ENCODE measurements at regions not wholly inside any gene's neighbourhood (a gene's known extent, or its start where the extent isn't known, plus 50 kb on each side); places are given as distances from the start of the nearest gene placed in this dataset.

DNA sequence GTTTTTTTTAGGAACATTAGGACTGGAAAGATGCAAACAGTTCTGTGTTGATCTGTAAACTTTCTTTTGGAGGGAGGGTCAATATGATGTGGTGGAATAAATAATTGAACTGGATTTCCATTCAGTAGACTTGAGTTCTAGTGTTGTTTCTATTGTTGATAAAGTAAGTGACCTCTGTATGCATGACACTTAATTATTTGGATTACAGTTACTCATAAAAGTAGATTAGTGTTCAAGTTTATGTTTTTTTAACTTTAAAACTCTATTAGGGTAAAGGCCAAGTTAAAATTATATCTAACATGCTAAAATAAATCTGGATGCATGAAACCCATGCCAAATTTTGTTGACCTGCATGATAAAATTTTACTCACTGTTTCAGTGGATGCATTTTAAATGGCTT lies 85.4 kb upstream of the NR3C2 start:
- Histone ChIP-seq H3K23ac (ENCODE audit: insufficient read length) (no peak overlapping the region), H3K4ac (replicated peaks; ENCODE audit: insufficient read length, low read depth, low read length) (no peak overlapping the region), H3K36me3 (ENCODE audit: control insufficient read depth in 2 of 4, insufficient read depth in 4 of 4, low read length in 3 of 4) (no peaks in the 10 kb centered on the region), H2BK120ac (replicated peaks; ENCODE audit: low read depth, low read length) (no peak overlapping the region), H3K4me2 (ENCODE audit: insufficient read depth in 1 of 2, low read depth in 2 of 2, low read length in 2 of 2) (no peak overlapping the region), H4K8ac (ENCODE audit: extremely low read depth, insufficient read depth, low read length) (no peak overlapping the region), H4K91ac (replicated peaks; ENCODE audit: insufficient read length, low read length) (no peak overlapping the region), H3K27me3 (replicated peaks in 1 of 4; ENCODE audit: control insufficient read depth in 3 of 4, extremely low read depth in 1 of 4, insufficient read depth in 3 of 4, low read length in 3 of 4) (no peaks in the 10 kb centered on the region), H3K4me1 (replicated peaks in 1 of 4; ENCODE audit: control insufficient read depth in 3 of 4, insufficient read depth in 4 of 4, low read length in 3 of 4) (no peaks in the 10 kb centered on the region), H4K20me1 (replicated peaks in 1 of 2; ENCODE audit: control insufficient read depth in 1 of 2, insufficient read depth in 2 of 2, low read length in 2 of 2) (no peaks in the 10 kb centered on the region), H2BK15ac (ENCODE audit: low read length) (no peak overlapping the region), H3K18ac (ENCODE audit: extremely low read depth, low read length) (no peak overlapping the region), H3K23me2 (ENCODE audit: low read depth, low read length) (no peaks in the 10 kb centered on the region), H4K5ac (ENCODE audit: insufficient read length, low read depth, low read length) (no peak overlapping the region), H3K79me1 (ENCODE audit: low read depth, low read length) (no peaks in the 10 kb centered on the region), H2BK12ac (ENCODE audit: low read depth, low read length) (no peak overlapping the region), H3K79me2 (ENCODE audit: control insufficient read depth in 1 of 2, insufficient read depth in 2 of 2, low read length in 2 of 2) (no peaks in the 10 kb centered on the region), H2AFZ (ENCODE audit: low read length) (no peak overlapping the region), H3K56ac (replicated peaks; ENCODE audit: insufficient read length, low read depth, low read length) (no peak overlapping the region), H2BK20ac (ENCODE audit: low read length) (no peak overlapping the region), H3K4me3 (ENCODE audit: extremely low read depth in 1 of 4, insufficient read depth in 2 of 4, low read depth in 3 of 4, low read length in 4 of 4) (no peak overlapping the region), H3K14ac (ENCODE audit: insufficient read length) (no peak overlapping the region), H3K9ac (replicated peaks in 1 of 4; ENCODE audit: extremely low read depth in 1 of 4, low read depth in 3 of 4, low read length in 3 of 4) (no peak overlapping the region), H2BK5ac (ENCODE audit: low read depth, low read length) (no peak overlapping the region), H3K9me3 (ENCODE audit: insufficient read depth in 2 of 2, low read depth in 1 of 2, low read length in 1 of 2) (no peaks in the 10 kb centered on the region), H3K27ac (ENCODE audit: low read depth, low read length) (no peak overlapping the region), H2AK5ac (ENCODE audit: low read depth, low read length) (no peak overlapping the region)
- CTCF ChIA-PET (ENCODE audit: partially characterized antibody), result no interaction called here
- POLR2A ChIA-PET (ENCODE audit: partially characterized antibody), result no interaction called here
- FAIRE-seq (no peak), DNase-seq (ENCODE audit: low read depth in 1 of 2, low spot score in 2 of 2) (no peak)
- TF ChIP-seq CREB1 (IDR thresholded peaks at IDR 0.05) (no peak), TCF12 (IDR thresholded peaks at IDR 0.05; ENCODE audit: low read depth, low read length) (no peak), YY1 (IDR thresholded peaks at IDR 0.05; ENCODE audit: low read depth, low read length) (no peak), NRF1 (IDR thresholded peaks at IDR 0.05; ENCODE audit: low read depth, low read length) (no peak), BCL11A (IDR thresholded peaks at IDR 0.05; ENCODE audit: low read depth in 2 of 2, low read length in 2 of 2) (no peak), PHF8 (conservative IDR thresholded peaks at IDR 0.05; ENCODE audit: low read depth, low read length) (no peak)

Measured in H1 (cell line).